ENCODE measurements at regions not wholly inside any gene's neighbourhood (a gene's known extent, or its start where the extent isn't known, plus 50 kb on each side); places are given as distances from the start of the nearest gene placed in this dataset.

DNA sequence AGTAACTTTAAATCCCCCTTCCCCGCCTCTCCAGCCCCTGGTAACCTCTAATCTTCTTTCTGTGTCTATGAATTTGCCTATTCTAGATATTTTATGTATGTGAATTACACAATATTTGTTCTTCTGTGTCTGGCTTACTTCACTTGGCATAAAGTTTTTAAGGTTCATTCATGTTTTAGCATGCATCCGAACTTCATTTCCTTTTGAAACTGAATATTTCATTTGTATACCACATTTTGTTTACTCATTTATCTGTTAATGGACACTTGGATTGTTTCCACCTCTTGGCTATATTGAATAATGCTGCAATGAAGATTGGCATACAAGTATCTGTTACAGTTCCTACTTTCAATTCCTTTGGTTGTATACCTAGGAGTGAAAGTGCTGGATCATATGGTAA lies 205.3 kb downstream of the TM2D1 start:
- no peak for DNase-seq

DNA sequence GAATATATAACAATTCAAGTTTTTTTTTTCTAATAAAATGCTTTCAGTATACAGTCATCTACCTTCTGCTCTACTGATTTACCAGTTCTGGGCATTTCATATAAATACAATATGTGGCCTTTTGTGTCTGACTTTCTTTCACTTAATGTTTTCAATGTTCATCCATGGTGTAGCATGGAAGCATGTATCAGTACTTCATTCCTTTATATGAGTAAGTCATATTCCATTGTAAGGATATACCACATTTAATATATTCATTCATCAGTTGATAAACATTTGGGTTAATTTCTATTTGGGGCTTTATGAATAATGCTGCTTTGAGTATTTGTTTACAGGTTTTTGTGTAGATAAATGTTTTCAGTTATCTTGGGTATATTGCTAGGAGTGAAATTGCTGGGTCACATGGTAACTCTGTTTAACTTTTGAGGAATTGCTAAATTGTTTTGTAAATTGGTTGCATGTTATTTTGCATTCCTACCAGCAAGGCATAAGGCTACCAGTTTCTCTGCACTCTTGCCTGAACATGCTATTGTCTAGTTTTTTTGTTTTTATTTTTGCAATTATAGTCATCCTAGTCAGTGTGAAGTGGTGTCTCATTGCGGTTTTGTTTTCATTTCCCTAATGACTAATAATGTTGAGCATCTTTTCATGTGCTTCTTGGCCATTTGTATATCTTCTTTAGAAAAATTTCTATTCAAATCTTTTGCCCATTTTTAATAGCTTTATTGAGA lies 206.1 kb downstream of the TM2D1 start:
- no peak for DNase-seq

DNA sequence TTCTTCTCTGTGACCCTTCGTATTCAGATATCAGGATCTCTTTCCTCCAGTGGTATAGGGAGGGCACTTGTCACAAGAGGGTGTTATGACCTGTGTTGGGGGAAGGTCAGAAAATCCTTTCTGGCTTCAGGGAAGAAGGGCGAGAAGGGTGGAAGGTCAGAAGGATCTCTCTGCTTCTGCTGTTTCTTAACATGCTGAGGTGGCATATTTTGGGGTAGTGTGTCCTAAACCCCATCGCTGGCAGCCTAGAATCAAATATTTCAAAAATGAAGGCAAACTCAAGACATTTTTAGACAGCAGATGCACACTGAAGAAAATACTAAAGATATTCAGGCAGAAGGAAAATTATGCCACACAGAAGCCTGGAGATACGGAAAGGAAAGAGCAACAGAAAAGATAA lies 207.6 kb downstream of the TM2D1 start:
- no peak for DNase-seq

DNA sequence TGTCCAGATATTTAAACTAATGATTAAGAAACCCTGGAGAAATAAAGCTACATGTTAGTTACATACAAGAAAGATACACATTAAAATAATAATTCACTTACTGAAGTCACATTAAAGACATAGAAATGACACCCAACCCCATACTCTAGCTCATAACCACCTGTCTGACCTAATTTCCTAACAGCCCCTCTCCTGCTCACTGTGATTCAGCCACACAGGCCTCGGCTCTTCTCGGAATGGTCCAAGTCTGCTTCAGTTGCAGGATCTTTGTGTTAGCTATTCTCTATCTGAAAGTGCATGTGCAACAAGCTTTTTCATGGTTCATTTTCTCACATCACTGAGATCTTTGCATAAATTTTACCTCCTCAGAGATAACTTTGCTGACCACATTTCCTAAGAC lies 209.8 kb downstream of the TM2D1 start:
- no peak for DNase-seq

Data from EL (cell line).